T-cell (primary cell): ENCODE measurements at regions not wholly inside any gene's neighbourhood (a gene's known extent, or its start where the extent isn't known, plus 50 kb on each side); places are given as distances from the start of the nearest gene placed in this dataset.

Source experiments
- ATAC-seq, 4 experiments: fragments of 200-7000 bp in 3 of 4; fragments of 150-1000 bp in 1 of 4; cut with Tn5 transposase; replicated peaks in 1 of 4; 1 replicate in 3 of 4; 2 replicates in 1 of 4; pipeline ENCODE4 v1.10.0; 2021; ENCODE audit warnings: moderate library complexity in 3 of 4, mild to moderate bottlenecking in 2 of 4, moderate number of reproducible peaks in 1 of 4
- CTCF ChIA-PET, 2 donors: fragments of 300-600 bp; sonication (Branson Sonifier 250); formaldehyde crosslinking; loops; one replicate each; lab custom pipeline; 2022; ENCODE audit warnings: antibody characterized with exemption in 2 of 2; lab: Charles Lee
- POLR2A ChIA-PET, 2 donors: fragments of 300-600 bp; sonication (Branson Sonifier 250); formaldehyde crosslinking; loops; one replicate each; lab custom pipeline; 2022; ENCODE audit warnings: antibody characterized with exemption in 2 of 2; lab: Charles Lee
- DNase-seq, 35 experiments: peaks; one replicate each; pipeline versions ENCODE4 v3.0.0 to v3.0.0-alpha.2; 2013 to 2023
- H3K27ac ChIP-seq: one replicate; pipeline ENCODE4 v1.5.1; 2013; ENCODE audit warnings: low read length
- H3K27me3 ChIP-seq, 2 experiments: replicated peaks in 1 of 2; 1 replicate in 1 of 2; 2 replicates in 1 of 2; pipeline versions ENCODE4 v1.6.1 to v1.7.0; 2013; ENCODE audit warnings: low read length in 1 of 2, mixed read lengths in 1 of 2; ENCODE audit not compliant: control insufficient read depth in 2 of 2, insufficient read depth in 2 of 2; ENCODE audit errors: extremely low read depth in 1 of 2
- H3K36me3 ChIP-seq, 2 donors: 1 replicate in 1 of 2; 2 replicates in 1 of 2; pipeline versions ENCODE4 v1.6.1 to v1.7.0; 2013; ENCODE audit warnings: low read length in 1 of 2; ENCODE audit not compliant: control insufficient read depth in 2 of 2, insufficient read depth in 1 of 2; ENCODE audit errors: extremely low read depth in 1 of 2
- H3K4me1 ChIP-seq, 2 experiments: 1 replicate in 1 of 2; 2 replicates in 1 of 2; pipeline versions ENCODE4 v1.6.1 to v1.7.0; 2013; ENCODE audit warnings: low read length in 2 of 2, mixed read lengths in 1 of 2; ENCODE audit not compliant: insufficient read depth in 2 of 2, control insufficient read depth in 1 of 2; ENCODE audit errors: extremely low read depth in 1 of 2
- H3K4me3 ChIP-seq, 2 donors: 1 replicate in 1 of 2; 2 replicates in 1 of 2; pipeline versions ENCODE4 v1.5.1 to v1.7.0; 2013; ENCODE audit warnings: mild to moderate bottlenecking in 2 of 2, low read length in 1 of 2, moderate library complexity in 1 of 2; ENCODE audit not compliant: control insufficient read depth in 1 of 2; ENCODE audit errors: extremely low read depth in 1 of 2
- H3K9me3 ChIP-seq: 2 replicates; pipeline ENCODE4 v1.7.0; 2013
- H3K27ac Mint-ChIP-seq, 2 donors: one replicate each; pipeline ENCODE4 v1.8.0; 2020 to 2021; ENCODE audit warnings: mild to moderate bottlenecking in 2 of 2, mixed read lengths in 2 of 2
- H3K27me3 Mint-ChIP-seq, 2 donors: one replicate each; pipeline ENCODE4 v1.8.0; 2021 to 2022; ENCODE audit warnings: mixed read lengths in 2 of 2
- H3K36me3 Mint-ChIP-seq: one replicate; pipeline ENCODE4 v1.8.0; 2021; ENCODE audit warnings: mixed read lengths
- H3K4me1 Mint-ChIP-seq, 3 donors: one replicate each; pipeline ENCODE4 v1.8.0; 2020 to 2022; ENCODE audit warnings: mixed read lengths in 3 of 3, mild to moderate bottlenecking in 1 of 3
- H3K4me3 Mint-ChIP-seq, 3 donors: one replicate each; pipeline ENCODE4 v1.8.0; 2020 to 2022; ENCODE audit warnings: mild to moderate bottlenecking in 3 of 3, mixed read lengths in 3 of 3, moderate library complexity in 3 of 3
- H3K9me3 Mint-ChIP-seq, 3 donors: one replicate each; pipeline ENCODE4 v1.8.0; 2020 to 2022; ENCODE audit warnings: mixed read lengths in 3 of 3
- WGBS: methylation state at CpG from one replicate; pipeline ENCODE4 v1.1.5; 2013; ENCODE audit warnings: missing lambda C conversion rate; ENCODE audit not compliant: insufficient coverage; 5-methylcytosine and 5-hydroxymethylcytosine counted together

- H3K36me3 Mint-ChIP-seq, result no peaks in the 10 kb centered on the region
- ATAC-seq, result no peak
- peaks cover 0 to 7% of the 10 kb centered on the region in 2 experiments for H3K4me1 ChIP-seq
- no peak overlapping the region for H3K4me3 Mint-ChIP-seq
- POLR2A ChIA-PET, result no interaction called here
- no peak overlapping the region for H3K27ac Mint-ChIP-seq
- no peaks in the 10 kb centered on the region for H3K36me3 ChIP-seq
- CTCF ChIA-PET, result no interaction called here
- H3K9me3 ChIP-seq, result no peaks in the 10 kb centered on the region
- H3K27ac ChIP-seq, result no peak overlapping the region
- H3K4me3 ChIP-seq, result no peak overlapping the region
- WGBS, result no CpG with 5 or more reads among the region's 2 CpGs
- H3K9me3 Mint-ChIP-seq, result no peaks in the 10 kb centered on the region
- no peaks in the 10 kb centered on the region for H3K27me3 ChIP-seq
- H3K4me1 Mint-ChIP-seq, result peaks cover 7 to 15% (median 15%) of the 10 kb centered on the region in 3 donors
- DNase-seq, result no peak
- H3K27me3 Mint-ChIP-seq, result no peaks in the 10 kb centered on the region
Measured at GRCh38 chr10:92755725-92756124, 66.0 kb downstream of the HHEX start.

GRCh38 chr10:92756201-92757065, 66.7 kb downstream of the HHEX start:
- peaks cover 7 to 15% (median 15%) of the 10 kb centered on the region in 3 donors for H3K4me1 Mint-ChIP-seq
- H3K4me3 ChIP-seq, result no peak overlapping the region
- ChIA-PET CTCF (no interaction called here), POLR2A (no interaction called here)
- H3K9me3 ChIP-seq, result no peaks in the 10 kb centered on the region
- ATAC-seq (peak in 1 of 4 experiments; percentile 14), DNase-seq (no peak)
- H3K9me3 Mint-ChIP-seq, result no peaks in the 10 kb centered on the region
- H3K36me3 Mint-ChIP-seq, result no peaks in the 10 kb centered on the region
- WGBS, result 46% methylated on average over 2 of the region's 10 CpGs
- no peaks in the 10 kb centered on the region for H3K36me3 ChIP-seq
- no peaks in the 10 kb centered on the region for H3K27me3 Mint-ChIP-seq
- H3K4me3 Mint-ChIP-seq, result no peak overlapping the region
- H3K4me1 ChIP-seq, result peaks cover 0 to 7% of the 10 kb centered on the region in 2 experiments
- H3K27me3 ChIP-seq, result no peaks in the 10 kb centered on the region
- H3K27ac Mint-ChIP-seq, result no peak overlapping the region
- no peak overlapping the region for H3K27ac ChIP-seq

GRCh38 chr10:92757066-92757710, 67.4 kb downstream of the HHEX start:
- ATAC-seq (no peak), DNase-seq (peak in 18 of 35 experiments; percentile 1 to 50 (median 8))
- no peak overlapping the region for H3K27ac Mint-ChIP-seq

GRCh38 chr10:92757711-92758104, 68.0 kb downstream of the HHEX start:
- no peak overlapping the region for H3K27ac ChIP-seq
- no peaks in the 10 kb centered on the region for H3K9me3 Mint-ChIP-seq
- WGBS, result 100% methylated on average over 1 of the region's 3 CpGs

More at GRCh38 chr10:92757066-92757710, 67.4 kb downstream of the HHEX start:
- no peaks in the 10 kb centered on the region for H3K36me3 ChIP-seq
- no peak overlapping the region for H3K27ac ChIP-seq
- H3K27me3 ChIP-seq, result no peaks in the 10 kb centered on the region
- Mint-ChIP-seq H3K4me3 (no peak overlapping the region), H3K9me3 (no peaks in the 10 kb centered on the region), H3K36me3 (no peaks in the 10 kb centered on the region), H3K27me3 (no peaks in the 10 kb centered on the region), H3K4me1 (peaks cover 7 to 15% (median 15%) of the 10 kb centered on the region in 3 donors)
- no peak overlapping the region for H3K4me3 ChIP-seq
- peaks cover 0 to 7% of the 10 kb centered on the region in 2 experiments for H3K4me1 ChIP-seq
- ChIA-PET POLR2A (no interaction called here), CTCF (no interaction called here)
- H3K9me3 ChIP-seq, result no peaks in the 10 kb centered on the region
- 39% methylated on average over 4 of the region's 8 CpGs for WGBS

GRCh38 chr10:92758594-92758993, 68.8 kb downstream of the HHEX start:
- peaks cover 0 to 7% of the 10 kb centered on the region in 2 experiments for H3K4me1 ChIP-seq
- CTCF ChIA-PET, result interaction anchor here in 1 of 2 donors (0.7 kb wide), 1 partner anchor 17 kb away, joined by 3 read pairs; no protein-coding TSS in a partner anchor
- peaks cover 7 to 15% (median 15%) of the 10 kb centered on the region in 3 donors for H3K4me1 Mint-ChIP-seq

More at GRCh38 chr10:92757711-92758104, 68.0 kb downstream of the HHEX start:
- Mint-ChIP-seq H3K4me1 (peaks cover 7 to 15% (median 15%) of the 10 kb centered on the region in 3 donors), H3K27me3 (no peaks in the 10 kb centered on the region), H3K36me3 (no peaks in the 10 kb centered on the region), H3K27ac (no peak overlapping the region), H3K4me3 (no peak overlapping the region)
- peaks cover 0 to 7% of the 10 kb centered on the region in 2 experiments for H3K4me1 ChIP-seq
- H3K9me3 ChIP-seq, result no peaks in the 10 kb centered on the region
- DNase-seq (no peak), ATAC-seq (no peak)
- no peaks in the 10 kb centered on the region for H3K27me3 ChIP-seq
- ChIA-PET POLR2A (no interaction called here), CTCF (no interaction called here)
- no peaks in the 10 kb centered on the region for H3K36me3 ChIP-seq
- H3K4me3 ChIP-seq, result no peak overlapping the region

GRCh38 chr10:92760609-92761008, 70.9 kb downstream of the HHEX start:
- H3K27me3 Mint-ChIP-seq, result peaks cover 18 to 20% of the 10 kb centered on the region in 2 donors
- Histone ChIP-seq H3K4me1 (peaks cover 0 to 7% of the 10 kb centered on the region in 2 experiments), H3K9me3 (no peaks in the 10 kb centered on the region), H3K27ac (no peak overlapping the region), H3K27me3 (peaks cover 0 to 3% of the 10 kb centered on the region in 2 experiments), H3K4me3 (no peak overlapping the region), H3K36me3 (no peaks in the 10 kb centered on the region)
- WGBS, result no CpG with 5 or more reads among the region's 1 CpG
- H3K4me3 Mint-ChIP-seq, result no peak overlapping the region
- no peak overlapping the region for H3K27ac Mint-ChIP-seq
- H3K4me1 Mint-ChIP-seq, result peaks cover 7 to 15% (median 11%) of the 10 kb centered on the region in 3 donors
- no peaks in the 10 kb centered on the region for H3K9me3 Mint-ChIP-seq
- no peak for ATAC-seq
- DNase-seq, result no peak
- ChIA-PET POLR2A (interaction anchor here in 1 of 2 donors (0.6 kb wide), 1 partner anchor 50 kb away, joined by 3 read pairs; no protein-coding TSS in a partner anchor), CTCF (interaction anchor here in 1 of 2 donors (0.6 kb wide), 1 partner anchor 73 kb away, joined by 3 read pairs; no protein-coding TSS in a partner anchor)
- no peaks in the 10 kb centered on the region for H3K36me3 Mint-ChIP-seq

More at GRCh38 chr10:92758594-92758993, 68.8 kb downstream of the HHEX start:
- no peak overlapping the region for H3K27ac Mint-ChIP-seq
- no CpG with 5 or more reads among the region's 1 CpG for WGBS
- no peak overlapping the region for H3K4me3 Mint-ChIP-seq
- POLR2A ChIA-PET, result no interaction called here
- Histone ChIP-seq H3K36me3 (no peaks in the 10 kb centered on the region), H3K27me3 (no peaks in the 10 kb centered on the region), H3K4me3 (no peak overlapping the region), H3K27ac (no peak overlapping the region), H3K9me3 (no peaks in the 10 kb centered on the region)
- H3K9me3 Mint-ChIP-seq, result no peaks in the 10 kb centered on the region
- ATAC-seq, result no peak
- H3K27me3 Mint-ChIP-seq, result peaks cover 2% of the 10 kb centered on the region in 2 donors
- no peaks in the 10 kb centered on the region for H3K36me3 Mint-ChIP-seq
- DNase-seq, result no peak
